PC-9 (cell line): ENCODE measurements at regions not wholly inside any gene's neighbourhood (a gene's known extent, or its start where the extent isn't known, plus 50 kb on each side); places are given as distances from the start of the nearest gene placed in this dataset.

ENCODE experiments used
- BruUV-seq: library from RNA; stranded (reverse); fragments of 400-500 nt; replicated peaks from 2 replicates; lab custom pipeline; 2021; lab: Mats Ljungman, UMichigan
- CTCF ChIA-PET: fragments of 300-600 bp; sonication (Branson Sonifier 250); formaldehyde crosslinking; loops from one replicate; lab custom pipeline; 2022; ENCODE audit warnings: antibody characterized with exemption; lab: Charles Lee
- POLR2A ChIA-PET: fragments of 300-600 bp; sonication (Branson Sonifier 250); formaldehyde crosslinking; loops from one replicate; lab custom pipeline; 2022; ENCODE audit warnings: antibody characterized with exemption; ENCODE audit not compliant: unreplicated experiment; lab: Charles Lee
- DNase-seq, 2 experiments: peaks; one replicate each; pipeline versions ENCODE4 v3.0.0 to v3.0.0-alpha.2; 2015 to 2022; ENCODE audit warnings: mixed read lengths in 1 of 2
- H2AFZ ChIP-seq: fragments of 200-600 bp; sonication (generic); 2 replicates; pipeline ENCODE4 v1.8.1; 2017; ENCODE audit warnings: antibody characterized with exemption
- H3F3A ChIP-seq: fragments of 200-600 bp; sonication (generic); 2 replicates; pipeline ENCODE4 v1.8.1; 2017; ENCODE audit warnings: antibody characterized with exemption, mild to moderate bottlenecking, low read depth; ENCODE audit not compliant: insufficient read depth
- H3K27ac ChIP-seq: fragments of 200-600 bp; sonication (generic); 2 replicates; pipeline ENCODE4 v1.6.1; 2016; ENCODE audit warnings: mixed run types
- H3K27me3 ChIP-seq: fragments of 200-600 bp; sonication (generic); 2 replicates; pipeline ENCODE4 v1.6.1; 2016; ENCODE audit warnings: low read depth, mixed run types; ENCODE audit not compliant: insufficient read depth
- H3K36me3 ChIP-seq: fragments of 200-600 bp; sonication (generic); 2 replicates; pipeline ENCODE4 v1.6.1; 2016; ENCODE audit warnings: low read depth, mixed run types
- H3K4me1 ChIP-seq: fragments of 200-600 bp; sonication (generic); replicated peaks from 2 replicates; pipeline ENCODE4 v1.6.1; 2016; ENCODE audit warnings: mixed run types; ENCODE audit not compliant: insufficient read depth
- H3K4me2 ChIP-seq: fragments of 200-600 bp; sonication (generic); 2 replicates; pipeline ENCODE4 v1.6.1; 2017; ENCODE audit warnings: mixed run types
- H3K4me3 ChIP-seq: fragments of 200-600 bp; sonication (generic); 2 replicates; pipeline ENCODE4 v1.6.1; 2016; ENCODE audit warnings: mixed run types
- H3K79me2 ChIP-seq: fragments of 200-600 bp; sonication (generic); 2 replicates; pipeline ENCODE4 v1.6.1; 2017; ENCODE audit warnings: low read depth, mixed run types
- H3K9me2 ChIP-seq: fragments of 200-600 bp; sonication (generic); 2 replicates; pipeline ENCODE4 v1.8.1; 2017; ENCODE audit warnings: mild to moderate bottlenecking; ENCODE audit not compliant: insufficient read depth
- H3K9me3 ChIP-seq: fragments of 200-600 bp; sonication (generic); 2 replicates; pipeline ENCODE4 v1.8.1; 2016; ENCODE audit warnings: low read depth; ENCODE audit not compliant: insufficient read depth
- H4K20me1 ChIP-seq: fragments of 200-600 bp; sonication (generic); 2 replicates; pipeline ENCODE4 v1.8.1; 2017; ENCODE audit not compliant: insufficient read depth
- CTCF ChIP-seq: fragments of 200-600 bp; sonication (generic); conservative IDR thresholded peaks from 2 replicates; pipeline ENCODE4 v1.6.1; 2017; ENCODE audit warnings: mixed run types, antibody characterized with exemption, mild to moderate bottlenecking, moderate library complexity
- EZH2 ChIP-seq: fragments of 200-600 bp; sonication (generic); IDR thresholded peaks from 2 replicates; pipeline ENCODE4 v1.8.0; 2017; ENCODE audit warnings: antibody characterized with exemption, low read depth
- intact Hi-C: fragments of 100-400 bp; cut with micrococcal nuclease; formaldehyde crosslinking; loops from one replicate; pipeline ENCODE4 v1.10.0; 2022; ENCODE audit not compliant: unreplicated experiment

GRCh38 chr2:160742667-160743066, 249.1 kb upstream of the RBMS1 start:
- intact Hi-C loops: loop anchor here (10.0 kb wide), 1 partner anchor 338 kb away; no protein-coding TSS in a partner anchor
- DNase-seq: no peak
- no peaks in the 10 kb centered on the region for H3K79me2 ChIP-seq
- H2AFZ ChIP-seq: no peak overlapping the region
- no peaks in the 10 kb centered on the region for H3K36me3 ChIP-seq
- POLR2A ChIA-PET: no interaction called here
- peaks cover 10% of the 10 kb centered on the region; the same call in 1 of the 2 replicates for H3K4me1 ChIP-seq
- CTCF ChIA-PET: no interaction called here
- no peaks in the 10 kb centered on the region for H3K9me3 ChIP-seq
- H3K4me2 ChIP-seq: no peak overlapping the region
- no TSS peak for BruUV-seq
- no peaks in the 10 kb centered on the region for H3K27me3 ChIP-seq
- no peak overlapping the region for H3K4me3 ChIP-seq
- no peaks in the 10 kb centered on the region for H3F3A ChIP-seq
- no peaks in the 10 kb centered on the region for H4K20me1 ChIP-seq
- TF ChIP-seq EZH2 (no peak), CTCF (no peak)
- no peaks in the 10 kb centered on the region for H3K9me2 ChIP-seq
- no peak overlapping the region for H3K27ac ChIP-seq

GRCh38 chr2:160747501-160748170, 254.0 kb upstream of the RBMS1 start:
- H3K4me2 ChIP-seq: peak overlapping the region; percentile 67
- no peaks in the 10 kb centered on the region for H3K79me2 ChIP-seq
- peaks cover 50% of the 10 kb centered on the region for H3K4me1 ChIP-seq
- 0 out of 2 replicates have a peak overlapping the region, but pooled peaks have one; percentile 9 for H3K4me3 ChIP-seq
- DNase-seq: peak; percentile 26 to 75
- ChIA-PET POLR2A (interaction anchor here (0.6 kb wide), 2 partner anchors 8 to 222 kb away, joined by 3 to 32 read pairs; no protein-coding TSS in a partner anchor), CTCF (no interaction called here)
- intact Hi-C loops: loop anchor here (10.0 kb wide), 1 partner anchor 343 kb away; no protein-coding TSS in a partner anchor
- H2AFZ ChIP-seq: no peak overlapping the region
- H3K9me2 ChIP-seq: no peaks in the 10 kb centered on the region
- peak overlapping the region; percentile 59 for H3K27ac ChIP-seq
- BruUV-seq: no TSS peak
- H3K36me3 ChIP-seq: no peaks in the 10 kb centered on the region
- TF ChIP-seq EZH2 (no peak), CTCF (no peak)
- H4K20me1 ChIP-seq: no peaks in the 10 kb centered on the region
- no peaks in the 10 kb centered on the region for H3K9me3 ChIP-seq
- H3F3A ChIP-seq: peaks cover 9% of the 10 kb centered on the region
- H3K27me3 ChIP-seq: no peaks in the 10 kb centered on the region

DNA sequence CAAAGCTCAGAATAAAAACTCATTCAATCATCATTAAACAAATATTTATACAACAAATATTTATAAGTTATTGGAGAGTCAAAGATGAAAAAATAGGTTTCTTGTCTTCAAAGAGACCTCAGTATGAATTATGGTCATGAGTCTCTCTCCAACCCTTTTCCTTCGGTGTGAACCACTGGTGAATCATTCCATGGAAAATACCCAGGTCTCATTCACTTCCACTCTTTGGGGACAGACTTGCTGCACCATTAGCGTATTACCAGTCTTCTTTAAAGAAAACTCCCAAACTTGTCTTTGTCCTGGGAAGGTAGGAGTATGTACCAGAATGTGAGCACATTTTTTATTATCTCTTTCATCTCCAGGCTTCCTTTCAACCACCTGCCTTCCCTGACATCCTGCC, 257.4 kb upstream of the RBMS1 start:
- H2AFZ ChIP-seq: no peak overlapping the region
- ChIA-PET POLR2A (no interaction called here), CTCF (no interaction called here)
- H3K4me1 ChIP-seq: peaks cover 66% of the 10 kb centered on the region
- intact Hi-C loops: loop anchor here (5.0 kb wide), 1 partner anchor 84 kb away; no protein-coding TSS in a partner anchor
- no peak for DNase-seq
- no peaks in the 10 kb centered on the region for H3K9me2 ChIP-seq
- no TSS peak for BruUV-seq
- H3F3A ChIP-seq: peaks cover 21% of the 10 kb centered on the region
- H3K4me2 ChIP-seq: peak overlapping the region; percentile 74
- peaks cover 13% of the 10 kb centered on the region; the same call in 1 of the 2 replicates for H3K9me3 ChIP-seq
- no peaks in the 10 kb centered on the region for H4K20me1 ChIP-seq
- H3K36me3 ChIP-seq: no peaks in the 10 kb centered on the region; the same call in 1 of the 2 replicates
- no peaks in the 10 kb centered on the region for H3K27me3 ChIP-seq
- peak overlapping the region; percentile 96; the same call in 1 of the 2 replicates for H3K27ac ChIP-seq
- TF ChIP-seq CTCF (no peak), EZH2 (no peak)
- no peak overlapping the region for H3K4me3 ChIP-seq
- H3K79me2 ChIP-seq: no peaks in the 10 kb centered on the region
